IPS DF 4.7 (cell line): ENCODE measurements at regions not wholly inside any gene's neighbourhood (a gene's known extent, or its start where the extent isn't known, plus 50 kb on each side); places are given as distances from the start of the nearest gene placed in this dataset.

ENCODE experiments used
- DNase-seq: peaks from one replicate; pipeline ENCODE4 v3.0.0-alpha.2; 2013; ENCODE audit warnings: low spot score; ENCODE audit errors: extremely low read depth

- no peak for DNase-seq
These were observed 54.6 kb downstream of the ARL4A start for GRCh38 chr7:12741951-12742575.

- DNase-seq = no peak
These were observed 58.8 kb downstream of the ARL4A start for GRCh38 chr7:12746211-12746610.

DNA sequence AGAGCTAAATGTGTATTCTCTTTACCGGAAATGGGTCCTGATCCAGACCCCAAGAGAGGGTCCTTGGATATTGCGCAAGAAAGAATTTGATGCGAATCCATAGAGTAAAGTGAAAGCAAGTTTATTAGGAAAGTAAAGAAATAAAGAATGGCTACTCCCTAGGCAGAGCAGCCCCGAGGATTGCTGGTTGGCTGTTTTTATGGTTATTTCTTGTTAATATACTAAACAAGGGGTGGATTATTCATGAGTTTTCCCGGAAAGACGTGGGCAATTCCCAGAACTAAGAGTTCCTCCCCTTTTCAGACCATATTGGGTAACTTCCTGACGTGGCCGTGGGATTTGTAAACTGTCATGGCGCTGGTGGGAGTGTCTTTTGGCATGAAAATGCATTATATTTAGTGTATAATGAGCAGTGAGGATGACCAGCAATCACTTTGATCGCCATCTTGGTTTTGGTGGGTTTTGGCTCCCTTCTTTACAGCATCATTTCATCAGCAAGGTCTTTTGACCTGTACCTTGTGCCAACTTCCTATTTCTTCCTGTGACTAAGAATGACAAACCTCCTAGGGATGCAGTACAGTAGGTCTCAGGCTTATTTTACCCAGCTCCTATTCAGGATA lies 60.4 kb downstream of the ARL4A start:
- DNase-seq = no peak

- DNase-seq = no peak
These were observed 61.6 kb downstream of the ARL4A start for GRCh38 chr7:12749069-12749468.

DNA sequence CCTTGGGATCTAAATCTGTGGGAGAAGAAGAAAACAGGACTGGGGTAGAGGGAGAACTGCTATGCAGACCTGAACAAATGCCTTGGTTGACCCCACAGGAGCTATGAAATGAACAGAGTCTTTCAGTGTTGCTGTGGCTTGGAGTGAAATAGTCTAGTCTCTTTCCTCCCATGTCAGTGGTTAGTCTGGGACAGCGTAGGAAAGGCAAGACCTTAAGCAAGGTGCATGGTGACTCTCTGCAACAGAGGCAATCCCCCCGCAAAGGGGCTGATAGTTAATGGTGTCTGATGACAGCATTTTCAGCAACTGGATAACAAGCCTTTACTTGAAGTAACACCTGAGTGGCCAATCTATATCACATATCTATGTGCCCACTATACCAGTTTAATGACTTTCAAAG lies 62.3 kb downstream of the ARL4A start:
- no peak for DNase-seq

DNA sequence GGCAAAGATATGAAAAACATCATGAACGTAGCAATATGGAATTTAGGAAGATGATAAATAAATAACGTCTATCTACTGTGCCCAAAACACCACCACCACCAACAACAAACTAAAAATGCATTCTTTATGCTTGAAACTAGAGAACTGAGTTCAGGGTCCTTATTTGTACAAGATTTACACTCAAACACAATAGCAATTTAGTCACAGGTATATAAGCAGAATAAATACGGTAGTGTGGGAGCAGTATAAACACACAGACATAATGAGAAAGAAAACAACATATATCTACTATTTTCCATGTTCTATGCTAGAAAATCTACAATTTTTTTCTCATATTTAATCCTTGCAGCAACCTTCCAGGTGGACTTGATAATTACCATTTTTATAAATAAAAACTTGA lies 64.3 kb downstream of the ARL4A start:
- DNase-seq = no peak

- DNase-seq = no peak
These were observed 66.7 kb downstream of the ARL4A start for GRCh38 chr7:12754179-12754578.

GRCh38 chr7:12756821-12757220 lies 69.4 kb downstream of the ARL4A start:
- no peak for DNase-seq

DNA sequence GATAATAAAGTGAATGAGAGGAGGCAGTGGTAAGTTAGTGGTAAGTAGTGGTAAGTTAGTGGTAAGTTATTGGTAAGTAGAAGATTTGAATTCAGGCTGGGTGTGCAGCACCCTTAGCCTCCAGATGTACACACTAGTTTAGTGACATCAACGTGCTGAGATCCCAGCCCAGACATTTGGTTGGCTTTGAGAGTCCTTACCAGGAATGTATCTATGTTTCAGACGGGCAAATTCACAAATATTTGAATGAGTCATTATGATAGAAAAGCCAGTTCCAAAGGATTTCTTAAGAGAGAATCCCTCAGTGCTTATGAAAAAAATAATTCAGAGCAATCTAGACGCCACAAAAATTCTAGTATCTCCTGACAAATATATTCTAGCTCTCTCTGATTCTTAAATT lies 70.0 kb downstream of the ARL4A start:
- DNase-seq = no peak

- no peak for DNase-seq
These were observed 71.7 kb downstream of the ARL4A start for GRCh38 chr7:12759151-12759550.

GRCh38 chr7:12761111-12761510 lies 73.7 kb downstream of the ARL4A start:
- DNase-seq = no peak

DNA sequence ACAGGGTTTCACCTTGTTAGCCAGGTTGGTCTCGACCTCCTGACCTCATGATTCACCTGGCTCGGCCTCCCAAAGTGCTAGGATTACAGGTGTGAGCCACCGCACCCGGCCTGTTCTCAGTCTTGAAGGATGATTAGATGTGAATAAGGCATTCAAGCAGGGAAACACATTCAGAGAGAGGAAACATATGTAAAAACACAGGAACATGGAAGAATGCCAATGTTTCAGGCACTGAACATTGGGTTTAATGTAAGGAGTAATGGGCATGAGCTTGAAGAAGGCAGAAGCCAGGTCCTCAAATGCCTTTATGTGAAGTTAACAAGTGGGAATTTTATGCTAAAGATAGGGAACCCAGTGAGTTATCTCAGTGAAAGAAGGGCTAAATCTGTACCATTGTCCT lies 74.3 kb downstream of the ARL4A start:
- no peak for DNase-seq

DNA sequence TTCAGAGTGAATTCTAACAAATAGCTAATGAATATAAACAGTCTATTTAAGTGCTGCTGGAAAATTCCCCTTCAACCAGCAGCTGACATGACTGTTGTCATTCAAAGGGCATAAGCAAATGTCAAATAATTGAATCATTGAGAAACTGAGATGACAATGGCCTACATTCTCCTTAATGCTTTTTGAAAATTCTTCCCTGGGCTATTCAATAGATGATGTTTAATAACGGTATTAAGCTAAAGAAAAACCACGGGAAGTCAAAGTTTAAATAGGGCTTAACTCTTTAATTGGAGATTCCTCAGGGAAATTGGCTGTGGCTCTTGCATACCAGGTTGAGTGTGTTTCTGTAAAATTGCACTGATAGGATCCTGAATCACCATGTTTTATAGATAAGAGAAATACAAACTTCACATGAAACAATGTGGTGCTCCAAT lies 77.0 kb downstream of the ARL4A start:
- no peak for DNase-seq

- no peak for DNase-seq
These were observed 78.1 kb downstream of the ARL4A start for GRCh38 chr7:12765431-12766100.

DNA sequence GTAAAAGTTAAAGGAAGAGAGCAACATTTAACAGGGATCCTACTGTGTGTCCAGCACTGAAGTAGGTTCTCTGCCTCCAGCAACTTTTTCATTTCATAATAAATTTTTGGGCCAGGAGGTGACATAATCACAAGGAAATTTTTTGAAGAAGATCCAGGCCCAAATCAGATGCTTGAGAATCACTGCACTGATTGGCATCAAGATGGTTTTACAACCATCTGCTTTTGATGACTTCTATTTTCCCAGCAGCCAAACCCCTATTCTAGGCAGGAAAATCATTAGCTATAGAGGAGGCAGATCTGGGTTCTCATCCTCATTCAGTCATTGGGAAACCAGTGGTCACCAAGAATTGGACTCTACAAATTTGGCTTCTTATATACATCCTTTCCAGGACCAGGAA lies 79.0 kb downstream of the ARL4A start:
- DNase-seq = no peak

DNA sequence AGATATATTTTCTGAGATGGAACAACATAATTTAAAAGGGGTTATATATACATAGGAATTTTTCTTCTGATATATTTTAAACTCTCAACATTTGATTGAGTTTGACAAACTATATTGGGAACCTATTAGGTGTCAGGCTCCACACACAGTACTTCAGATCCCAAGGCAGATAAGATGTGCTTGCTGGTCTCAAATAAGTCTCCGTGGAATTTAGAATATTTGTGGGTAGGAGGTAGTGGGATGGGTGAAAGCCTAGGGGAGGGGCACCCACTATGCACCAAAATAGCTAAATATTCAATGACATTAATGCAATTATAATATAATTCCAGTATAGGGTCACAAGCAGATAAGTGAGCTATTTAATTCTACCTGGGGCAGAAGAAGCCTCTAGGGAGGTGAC lies 81.5 kb downstream of the ARL4A start:
- DNase-seq = no peak

DNA sequence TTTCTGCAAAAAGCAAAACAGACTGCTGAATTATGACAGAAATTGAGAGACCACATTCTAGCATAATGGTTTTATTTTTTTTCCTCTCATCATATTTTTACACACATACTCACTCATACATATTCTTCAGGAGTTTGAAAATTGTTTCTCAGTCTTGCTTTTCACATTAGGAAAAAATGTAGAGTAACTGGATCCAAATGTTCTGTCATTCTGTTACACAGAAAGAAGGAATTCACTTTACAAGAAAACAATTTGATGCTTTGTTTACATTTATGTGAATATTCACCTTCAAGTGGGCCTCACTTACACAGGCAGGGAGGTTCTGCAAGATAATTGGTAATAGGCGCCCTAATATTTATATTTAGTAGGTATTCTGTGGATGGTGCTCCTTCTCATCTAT lies 82.0 kb downstream of the ARL4A start:
- DNase-seq = no peak

DNA sequence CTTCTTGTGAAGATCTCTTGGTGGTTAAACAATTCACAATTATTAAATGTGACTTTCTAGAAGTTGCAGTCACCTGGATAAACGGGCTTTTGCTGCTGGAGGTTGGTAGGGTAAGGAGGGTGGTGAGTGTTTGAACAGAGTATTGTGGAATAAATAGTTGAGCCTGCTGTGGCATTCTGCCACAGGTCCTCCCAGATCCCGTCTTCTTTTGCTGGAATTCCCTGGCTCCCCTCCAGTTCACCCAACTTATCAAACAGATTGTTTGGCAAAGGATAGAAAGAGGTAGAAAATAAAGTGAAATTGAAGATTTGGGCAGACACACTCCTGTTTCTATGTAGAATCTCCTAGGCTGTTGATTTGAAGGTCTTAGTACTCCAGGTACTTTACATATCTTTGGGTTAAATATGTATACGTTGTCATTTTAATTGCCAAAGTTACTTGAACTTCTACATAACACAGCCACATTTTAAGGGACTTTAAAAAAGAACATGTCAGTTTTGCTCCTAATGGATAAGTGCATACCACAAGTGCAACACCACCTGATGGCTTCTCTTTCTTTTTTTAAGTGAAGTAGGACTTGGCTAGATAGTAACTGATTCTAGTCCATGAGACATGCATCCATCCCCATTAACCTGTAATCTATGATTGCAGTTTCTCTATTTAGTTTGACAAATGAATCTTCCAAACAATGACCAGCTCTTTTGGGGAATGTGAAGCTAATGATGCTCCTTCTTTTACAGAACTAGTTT lies 83.0 kb downstream of the ARL4A start:
- DNase-seq = no peak

- DNase-seq = no peak
These were observed 84.0 kb downstream of the ARL4A start for GRCh38 chr7:12771378-12771877.

DNA sequence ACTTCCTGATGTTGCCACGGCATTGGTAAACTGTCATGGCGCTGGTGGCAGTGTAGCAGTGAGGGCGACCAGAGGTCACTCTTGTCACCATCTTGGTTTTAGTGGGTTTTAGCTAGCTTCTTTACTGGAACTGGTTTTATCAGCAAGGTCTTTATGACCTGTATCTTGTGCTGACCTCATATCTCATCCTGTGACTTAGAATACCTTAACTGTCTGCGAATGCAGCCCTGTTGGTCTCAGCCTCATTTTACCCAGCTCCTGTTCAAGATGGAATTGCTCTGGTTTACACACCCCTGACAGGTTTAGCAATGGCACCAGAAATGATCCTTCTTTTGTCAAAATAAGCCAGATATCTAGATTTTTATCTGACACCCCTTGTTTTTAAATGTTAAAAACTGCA lies 85.3 kb downstream of the ARL4A start:
- DNase-seq = no peak

GRCh38 chr7:12777257-12777656 lies 89.8 kb downstream of the ARL4A start:
- no peak for DNase-seq

GRCh38 chr7:12779947-12780346 lies 92.5 kb downstream of the ARL4A start:
- no peak for DNase-seq
